Mesenchymal stem cell (in vitro differentiated cells and primary cell): ENCODE measurements at regions not wholly inside any gene's neighbourhood (a gene's known extent, or its start where the extent isn't known, plus 50 kb on each side); places are given as distances from the start of the nearest gene placed in this dataset.

Experiments used
- DNase-seq: peaks from one replicate; pipeline ENCODE4 v3.0.0-alpha.2; 2013
- H2AFZ ChIP-seq: one replicate; pipeline ENCODE4 v1.6.1; 2013; ENCODE audit warnings: low read depth, mild to moderate bottlenecking, control low read depth, inconsistent platforms, low read length, moderate library complexity
- H2AK5ac ChIP-seq: 2 replicates; pipeline ENCODE4 v1.6.1; 2013; ENCODE audit warnings: low read length, moderate library complexity, mild to moderate bottlenecking, inconsistent platforms; ENCODE audit not compliant: severe bottlenecking
- H2BK120ac ChIP-seq: one replicate; pipeline ENCODE4 v1.6.1; 2013; ENCODE audit warnings: low read depth, mild to moderate bottlenecking, inconsistent platforms, low read length, moderate library complexity
- H2BK12ac ChIP-seq, 2 experiments: one replicate each; pipeline ENCODE4 v1.6.1; 2013; ENCODE audit warnings: inconsistent platforms in 2 of 2, low read length in 2 of 2, mild to moderate bottlenecking in 2 of 2, moderate library complexity in 2 of 2, control low read depth in 1 of 2
- H2BK15ac ChIP-seq: one replicate; pipeline ENCODE4 v1.6.1; 2013; ENCODE audit warnings: mild to moderate bottlenecking, low read depth, inconsistent platforms; ENCODE audit not compliant: poor library complexity, severe bottlenecking
- H2BK5ac ChIP-seq: 2 replicates; pipeline ENCODE4 v1.6.1; 2013; ENCODE audit warnings: low read depth, mild to moderate bottlenecking, low read length, control low read depth, inconsistent platforms; ENCODE audit not compliant: poor library complexity, severe bottlenecking
- H3K14ac ChIP-seq, 2 experiments: one replicate each; pipeline ENCODE4 v1.6.1; 2013; ENCODE audit warnings: inconsistent platforms in 2 of 2, low read length in 2 of 2, control low read depth in 1 of 2, mild to moderate bottlenecking in 1 of 2, moderate library complexity in 1 of 2
- H3K18ac ChIP-seq, 2 experiments: one replicate each; pipeline ENCODE4 v1.6.1; 2013; ENCODE audit warnings: inconsistent platforms in 2 of 2, low read length in 2 of 2, control low read depth in 1 of 2, low read depth in 1 of 2, mild to moderate bottlenecking in 1 of 2
- H3K23ac ChIP-seq, 2 experiments: one replicate each; pipeline ENCODE4 v1.6.1; 2013; ENCODE audit warnings: inconsistent platforms in 2 of 2, low read length in 2 of 2, mild to moderate bottlenecking in 2 of 2, moderate library complexity in 2 of 2, control low read depth in 1 of 2
- H3K27ac ChIP-seq: 2 replicates; pipeline ENCODE4 v1.5.1; 2013; ENCODE audit warnings: mild to moderate bottlenecking, moderate library complexity, low read length, control low read depth, inconsistent platforms; ENCODE audit not compliant: poor library complexity, severe bottlenecking
- H3K27me3 ChIP-seq, 2 experiments: 2 replicates each; pipeline versions ENCODE4 v1.6.1 to v1.7.0; 2013; ENCODE audit warnings: low read length in 2 of 2, mild to moderate bottlenecking in 2 of 2, moderate library complexity in 2 of 2, control low read depth in 1 of 2, inconsistent platforms in 1 of 2; ENCODE audit not compliant: control insufficient read depth in 1 of 2, insufficient read depth in 1 of 2
- H3K36me3 ChIP-seq, 2 experiments: 2 replicates each; pipeline versions ENCODE4 v1.6.1 to v1.7.0; 2013; ENCODE audit warnings: low read length in 2 of 2, control low read depth in 1 of 2, inconsistent platforms in 1 of 2, low read depth in 1 of 2, mild to moderate bottlenecking in 1 of 2; ENCODE audit not compliant: insufficient read depth in 2 of 2, control insufficient read depth in 1 of 2
- H3K4ac ChIP-seq, 2 experiments: one replicate each; pipeline ENCODE4 v1.6.1; 2013; ENCODE audit warnings: inconsistent platforms in 2 of 2, low read length in 2 of 2, mild to moderate bottlenecking in 2 of 2, moderate library complexity in 2 of 2, control low read depth in 1 of 2, low read depth in 1 of 2
- H3K4me1 ChIP-seq: 2 replicates; pipeline ENCODE4 v1.6.1; 2013; ENCODE audit warnings: low read depth, low read length, control low read depth; ENCODE audit not compliant: control insufficient read depth, insufficient read depth
- H3K4me2 ChIP-seq: 2 replicates; pipeline ENCODE4 v1.6.1; 2013; ENCODE audit warnings: low read length, mild to moderate bottlenecking, inconsistent platforms; ENCODE audit not compliant: poor library complexity, severe bottlenecking
- H3K4me3 ChIP-seq, 2 experiments: 2 replicates each; pipeline versions ENCODE4 v1.5.1 to v1.7.0; 2013; ENCODE audit warnings: low read length in 2 of 2, mild to moderate bottlenecking in 2 of 2, control low read depth in 1 of 2, low read depth in 1 of 2; ENCODE audit not compliant: insufficient read depth in 1 of 2
- H3K79me1 ChIP-seq: replicated peaks from 2 replicates; pipeline ENCODE4 v1.6.1; 2013; ENCODE audit warnings: mild to moderate bottlenecking, control low read depth, low read length, inconsistent platforms; ENCODE audit not compliant: poor library complexity, severe bottlenecking
- H3K9ac ChIP-seq: 2 replicates; pipeline ENCODE4 v1.7.0; 2013; ENCODE audit warnings: mild to moderate bottlenecking, low read length, moderate library complexity
- H3K9me3 ChIP-seq: 2 replicates; pipeline ENCODE4 v1.7.0; 2013; ENCODE audit warnings: mild to moderate bottlenecking, low read length; ENCODE audit not compliant: control insufficient read depth
- H4K8ac ChIP-seq: one replicate; pipeline ENCODE4 v1.6.1; 2013; ENCODE audit warnings: inconsistent platforms, mild to moderate bottlenecking, low read length, moderate library complexity
- H4K91ac ChIP-seq: one replicate; pipeline ENCODE4 v1.6.1; 2013; ENCODE audit warnings: mild to moderate bottlenecking, low read length, inconsistent platforms
- WGBS: methylation state at CpG from one replicate; pipeline ENCODE4 v1.1.7; 2013; ENCODE audit warnings: mixed read lengths; 5-methylcytosine and 5-hydroxymethylcytosine counted together

GRCh38 chr10:47187592-47187991, 112.4 kb upstream of the GDF10 start:
- no peak overlapping the region for H4K91ac ChIP-seq
- H3K4ac ChIP-seq = no peak overlapping the region
- H3K4me2 ChIP-seq = no peak overlapping the region
- 68% methylated on average over 7 of the region's 7 CpGs for WGBS
- no peak overlapping the region for H3K18ac ChIP-seq
- peaks cover 3% of the 10 kb centered on the region for H3K4me1 ChIP-seq
- H3K36me3 ChIP-seq = no peaks in the 10 kb centered on the region
- H2BK12ac ChIP-seq = no peak overlapping the region
- H3K4me3 ChIP-seq = no peak overlapping the region
- no peak for DNase-seq
- no peak overlapping the region for H4K8ac ChIP-seq
- H2BK120ac ChIP-seq = no peak overlapping the region
- H3K9ac ChIP-seq = no peak overlapping the region
- peaks cover 15 to 16% of the 10 kb centered on the region in 2 experiments for H3K27me3 ChIP-seq
- H2AFZ ChIP-seq = no peak overlapping the region
- no peak overlapping the region for H3K23ac ChIP-seq
- no peak overlapping the region for H3K27ac ChIP-seq
- no peak overlapping the region for H2BK5ac ChIP-seq
- no peak overlapping the region for H2AK5ac ChIP-seq
- no peaks in the 10 kb centered on the region for H3K79me1 ChIP-seq
- no peak overlapping the region for H2BK15ac ChIP-seq
- no peak overlapping the region for H3K14ac ChIP-seq
- no peaks in the 10 kb centered on the region for H3K9me3 ChIP-seq

- H3K36me3 ChIP-seq = no peaks in the 10 kb centered on the region
- 64% methylated on average over 3 of the region's 3 CpGs for WGBS
These were observed 111.8 kb upstream of the GDF10 start for GRCh38 chr10:47188156-47188555.

GRCh38 chr10:47189802-47190201, 110.2 kb upstream of the GDF10 start:
- H2BK120ac ChIP-seq = no peak overlapping the region
- H3K27me3 ChIP-seq = peaks cover 15 to 16% of the 10 kb centered on the region in 2 experiments
- H3K9me3 ChIP-seq = no peaks in the 10 kb centered on the region
- no peak overlapping the region for H3K4ac ChIP-seq
- no peak overlapping the region for H3K9ac ChIP-seq
- H3K18ac ChIP-seq = no peak overlapping the region
- no peak overlapping the region for H2BK15ac ChIP-seq
- no peak overlapping the region for H3K4me2 ChIP-seq
- no peak overlapping the region for H4K91ac ChIP-seq
- no peak overlapping the region for H3K4me3 ChIP-seq
- DNase-seq = no peak
- no peaks in the 10 kb centered on the region for H3K36me3 ChIP-seq
- H3K27ac ChIP-seq = no peak overlapping the region
- no peaks in the 10 kb centered on the region for H3K79me1 ChIP-seq
- H3K14ac ChIP-seq = no peak overlapping the region
- H3K23ac ChIP-seq = no peak overlapping the region
- no peak overlapping the region for H2AFZ ChIP-seq
- 76% methylated on average over 6 of the region's 6 CpGs for WGBS
- peaks cover 3% of the 10 kb centered on the region for H3K4me1 ChIP-seq
- no peak overlapping the region for H2BK5ac ChIP-seq
- H2AK5ac ChIP-seq = no peak overlapping the region
- no peak overlapping the region for H2BK12ac ChIP-seq
- H4K8ac ChIP-seq = no peak overlapping the region

More at GRCh38 chr10:47188156-47188555, 111.8 kb upstream of the GDF10 start:
- H2BK15ac ChIP-seq = no peak overlapping the region
- H3K14ac ChIP-seq = no peak overlapping the region
- H3K79me1 ChIP-seq = no peaks in the 10 kb centered on the region
- no peak overlapping the region for H2BK12ac ChIP-seq
- peaks cover 15 to 16% of the 10 kb centered on the region in 2 experiments for H3K27me3 ChIP-seq
- no peak overlapping the region for H4K91ac ChIP-seq
- no peak overlapping the region for H3K9ac ChIP-seq
- H2BK5ac ChIP-seq = no peak overlapping the region
- DNase-seq = no peak
- no peak overlapping the region for H3K23ac ChIP-seq
- no peak overlapping the region for H3K4ac ChIP-seq
- H3K4me3 ChIP-seq = no peak overlapping the region
- H3K4me2 ChIP-seq = no peak overlapping the region
- no peak overlapping the region for H3K18ac ChIP-seq
- H2AK5ac ChIP-seq = no peak overlapping the region
- no peak overlapping the region for H3K27ac ChIP-seq
- peaks cover 3% of the 10 kb centered on the region for H3K4me1 ChIP-seq
- no peak overlapping the region for H2AFZ ChIP-seq
- H2BK120ac ChIP-seq = no peak overlapping the region
- H3K9me3 ChIP-seq = no peaks in the 10 kb centered on the region
- H4K8ac ChIP-seq = no peak overlapping the region

GRCh38 chr10:47190301-47190700, 109.7 kb upstream of the GDF10 start:
- no peak overlapping the region for H2BK120ac ChIP-seq
- H3K27me3 ChIP-seq = peaks cover 15 to 16% of the 10 kb centered on the region in 2 experiments
- WGBS = 75% methylated on average over 4 of the region's 5 CpGs
- H4K8ac ChIP-seq = no peak overlapping the region
- H2BK12ac ChIP-seq = no peak overlapping the region
- no peak overlapping the region for H2BK5ac ChIP-seq
- no peaks in the 10 kb centered on the region for H3K36me3 ChIP-seq
- H2AK5ac ChIP-seq = no peak overlapping the region
- H3K14ac ChIP-seq = no peak overlapping the region
- no peak overlapping the region for H3K27ac ChIP-seq
- H4K91ac ChIP-seq = no peak overlapping the region
- no peak overlapping the region for H2AFZ ChIP-seq
- H3K79me1 ChIP-seq = no peaks in the 10 kb centered on the region
- no peak overlapping the region for H3K4me2 ChIP-seq
- no peak overlapping the region for H3K23ac ChIP-seq
- no peak overlapping the region for H3K18ac ChIP-seq
- H3K9ac ChIP-seq = no peak overlapping the region
- no peak for DNase-seq
- no peak overlapping the region for H3K4me3 ChIP-seq
- no peak overlapping the region for H3K4ac ChIP-seq
- peaks cover 3% of the 10 kb centered on the region for H3K4me1 ChIP-seq
- H3K9me3 ChIP-seq = no peaks in the 10 kb centered on the region
- no peak overlapping the region for H2BK15ac ChIP-seq
